ENCODE measurements at regions not wholly inside any gene's neighbourhood (a gene's known extent, or its start where the extent isn't known, plus 50 kb on each side); places are given as distances from the start of the nearest gene placed in this dataset.

GRCh38 chr10:33887188-33887587, 552.7 kb upstream of the NRP1 start:
- Histone ChIP-seq H3K27me3 (no peaks in the 10 kb centered on the region), H3K36me3 (no peaks in the 10 kb centered on the region), H3K27ac (no peak overlapping the region), H3K9me3 (no peaks in the 10 kb centered on the region), H3K4me1 (peaks cover 0 to 5% (median 0%) of the 10 kb centered on the region in 3 donors), H3K4me3 (no peak overlapping the region)
- 100% methylated on average over 3 of the region's 3 CpGs for WGBS, 2 donors
- intact Hi-C loops (cut with DNase I): no loop called here
- no peak for DNase-seq
- no peak for TF ChIP-seq POLR2A (IDR thresholded peaks at IDR 0.05)
- TF ChIP-seq CTCF (IDR thresholded peaks at IDR 0.05): no peak

GRCh38 chr10:33886299-33886698, 551.8 kb upstream of the NRP1 start:
- H3K27me3 ChIP-seq: no peaks in the 10 kb centered on the region
- H3K27ac ChIP-seq: no peak overlapping the region
- DNase-seq: no peak
- intact Hi-C loops (cut with DNase I): no loop called here
- no peak overlapping the region for H3K4me3 ChIP-seq
- TF ChIP-seq CTCF (IDR thresholded peaks at IDR 0.05): no peak
- no peak for TF ChIP-seq POLR2A (IDR thresholded peaks at IDR 0.05)
- no peaks in the 10 kb centered on the region for H3K36me3 ChIP-seq
- H3K4me1 ChIP-seq: peaks cover 0 to 5% (median 0%) of the 10 kb centered on the region in 3 donors
- no peaks in the 10 kb centered on the region for H3K9me3 ChIP-seq
- WGBS, 2 donors: 73 to 88% methylated on average over 2 of the region's 2 CpGs

GRCh38 chr10:33884604-33885003, 550.1 kb upstream of the NRP1 start:
- intact Hi-C loops (cut with DNase I): no loop called here
- H3K4me3 ChIP-seq: no peak overlapping the region
- H3K27ac ChIP-seq: no peak overlapping the region
- no peaks in the 10 kb centered on the region for H3K9me3 ChIP-seq
- DNase-seq: no peak
- H3K36me3 ChIP-seq: no peaks in the 10 kb centered on the region
- peaks cover 0 to 4% (median 0%) of the 10 kb centered on the region in 3 donors for H3K4me1 ChIP-seq
- WGBS, 2 donors: 59 to 73% methylated on average over 2 of the region's 2 CpGs
- TF ChIP-seq POLR2A (IDR thresholded peaks at IDR 0.05) (no peak), CTCF (IDR thresholded peaks at IDR 0.05) (no peak)
- no peaks in the 10 kb centered on the region for H3K27me3 ChIP-seq

GRCh38 chr10:33883881-33884280, 549.4 kb upstream of the NRP1 start:
- intact Hi-C loops (cut with DNase I): no loop called here
- Histone ChIP-seq H3K4me3 (no peak overlapping the region), H3K27me3 (no peaks in the 10 kb centered on the region), H3K4me1 (no peaks in the 10 kb centered on the region), H3K9me3 (no peaks in the 10 kb centered on the region), H3K27ac (no peak overlapping the region), H3K36me3 (no peaks in the 10 kb centered on the region)
- no peak for DNase-seq
- WGBS, 2 donors: 68 to 80% methylated on average over 1 of the region's 1 CpG
- TF ChIP-seq CTCF (IDR thresholded peaks at IDR 0.05): no peak
- TF ChIP-seq POLR2A (IDR thresholded peaks at IDR 0.05): no peak

GRCh38 chr10:33882996-33883395, 548.5 kb upstream of the NRP1 start:
- TF ChIP-seq POLR2A (IDR thresholded peaks at IDR 0.05): no peak
- no peak for TF ChIP-seq CTCF (IDR thresholded peaks at IDR 0.05)
- Histone ChIP-seq H3K36me3 (no peaks in the 10 kb centered on the region), H3K27ac (no peak overlapping the region), H3K27me3 (no peaks in the 10 kb centered on the region), H3K9me3 (no peaks in the 10 kb centered on the region), H3K4me3 (no peak overlapping the region), H3K4me1 (no peaks in the 10 kb centered on the region)
- no peak for DNase-seq
- WGBS, 2 donors: 74 to 80% methylated on average over 1 of the region's 1 CpG
- intact Hi-C loops (cut with DNase I): no loop called here
